WERI-Rb-1 (cell line): ENCODE measurements at regions not wholly inside any gene's neighbourhood (a gene's known extent, or its start where the extent isn't known, plus 50 kb on each side); places are given as distances from the start of the nearest gene placed in this dataset.
"Not testable (repeated sequence)": the region's sequence is repeated elsewhere in the genome, so short reads cannot be mapped to it uniquely, and the experiment has no call there.

Experiments used
- DNase-seq: peaks from one replicate; pipeline ENCODE4 v3.0.0-alpha.2; 2020
- H3K27ac ChIP-seq: fragments of 250-450 bp; sonication (Bioruptor Pico); 2 replicates; pipeline ENCODE4 v1.5.1; 2020; ENCODE audit warnings: mild to moderate bottlenecking, moderate library complexity
- H3K27me3 ChIP-seq: fragments of 250-450 bp; sonication (Bioruptor Pico); 2 replicates; pipeline ENCODE4 v1.5.1; 2021; ENCODE audit warnings: mild to moderate bottlenecking, low read depth, moderate library complexity; ENCODE audit not compliant: insufficient read depth, severe bottlenecking
- H3K36me3 ChIP-seq: fragments of 250-450 bp; sonication (Bioruptor Pico); 2 replicates; pipeline ENCODE4 v1.5.1; 2020; ENCODE audit warnings: mild to moderate bottlenecking, moderate library complexity
- H3K4me3 ChIP-seq: 2 replicates; pipeline ENCODE4 v1.5.1; 2011; ENCODE audit warnings: low read depth, mild to moderate bottlenecking, control low read depth, low read length
- H3K9me3 ChIP-seq: fragments of 250-450 bp; sonication (Bioruptor Pico); 2 replicates; pipeline ENCODE4 v1.5.1; 2021; ENCODE audit warnings: mild to moderate bottlenecking, moderate library complexity; ENCODE audit not compliant: severe bottlenecking
- CTCF ChIP-seq: IDR thresholded peaks from 2 replicates; pipeline ENCODE4 v1.5.1; 2011; ENCODE audit warnings: low read depth, mild to moderate bottlenecking, control low read depth, inconsistent platforms, low read length

DNA sequence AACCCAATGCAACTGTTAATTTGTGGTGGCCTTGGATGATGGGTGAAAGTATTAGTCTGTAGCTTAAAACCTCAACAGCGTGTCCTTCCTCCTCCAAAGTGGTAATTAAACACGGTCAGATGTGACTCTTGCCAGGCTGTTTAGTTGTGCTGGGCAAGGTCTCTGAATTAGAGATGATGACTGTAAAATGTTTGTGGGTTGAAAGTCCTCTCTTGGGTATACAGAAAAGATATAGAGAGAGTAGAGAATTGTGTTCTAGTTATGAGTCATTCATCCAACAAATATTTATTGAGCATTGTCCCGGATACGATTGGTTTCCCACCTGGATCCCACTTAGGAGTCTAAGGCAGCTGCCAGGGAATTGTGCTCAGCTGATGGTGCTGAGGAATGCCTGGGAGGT, 343.7 kb downstream of the NPIPA7 start:
- not testable (repeated sequence) for H3K27me3 ChIP-seq, DNase-seq, H3K36me3 ChIP-seq, H3K27ac ChIP-seq, H3K4me3 ChIP-seq, H3K9me3 ChIP-seq

GRCh38 chr16:16723819-16724519, 345.0 kb downstream of the NPIPA7 start:
- H3K27ac ChIP-seq, H3K27me3 ChIP-seq, H3K36me3 ChIP-seq, H3K4me3 ChIP-seq, DNase-seq, H3K9me3 ChIP-seq: not testable (repeated sequence)

DNA sequence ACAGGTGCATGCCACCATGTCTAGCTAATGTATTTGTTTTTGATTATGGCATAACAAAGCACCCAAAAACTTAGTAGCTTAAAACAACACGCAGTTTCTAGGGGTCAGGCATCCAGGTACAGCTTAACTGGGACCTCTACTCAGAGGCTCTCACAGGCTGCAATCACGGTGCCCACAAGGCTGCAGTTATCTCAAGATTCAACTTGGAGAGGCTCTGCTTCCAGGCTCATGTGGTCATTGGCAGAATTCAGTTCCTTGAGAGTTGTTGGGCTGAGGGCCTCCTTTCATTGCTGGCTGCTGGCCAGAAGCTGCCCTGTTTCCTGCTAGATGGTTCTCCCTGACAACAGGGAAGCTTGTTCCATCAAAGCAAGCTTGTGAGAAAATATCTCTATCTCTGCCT, 348.1 kb downstream of the NPIPA7 start:
- H3K9me3 ChIP-seq, H3K4me3 ChIP-seq, DNase-seq, H3K27ac ChIP-seq, H3K36me3 ChIP-seq, H3K27me3 ChIP-seq: not testable (repeated sequence)

- H3K36me3 ChIP-seq, H3K27ac ChIP-seq: not testable (repeated sequence)
Observed at GRCh38 chr16:16742573-16742972, 363.6 kb downstream of the NPIPA7 start.

DNA sequence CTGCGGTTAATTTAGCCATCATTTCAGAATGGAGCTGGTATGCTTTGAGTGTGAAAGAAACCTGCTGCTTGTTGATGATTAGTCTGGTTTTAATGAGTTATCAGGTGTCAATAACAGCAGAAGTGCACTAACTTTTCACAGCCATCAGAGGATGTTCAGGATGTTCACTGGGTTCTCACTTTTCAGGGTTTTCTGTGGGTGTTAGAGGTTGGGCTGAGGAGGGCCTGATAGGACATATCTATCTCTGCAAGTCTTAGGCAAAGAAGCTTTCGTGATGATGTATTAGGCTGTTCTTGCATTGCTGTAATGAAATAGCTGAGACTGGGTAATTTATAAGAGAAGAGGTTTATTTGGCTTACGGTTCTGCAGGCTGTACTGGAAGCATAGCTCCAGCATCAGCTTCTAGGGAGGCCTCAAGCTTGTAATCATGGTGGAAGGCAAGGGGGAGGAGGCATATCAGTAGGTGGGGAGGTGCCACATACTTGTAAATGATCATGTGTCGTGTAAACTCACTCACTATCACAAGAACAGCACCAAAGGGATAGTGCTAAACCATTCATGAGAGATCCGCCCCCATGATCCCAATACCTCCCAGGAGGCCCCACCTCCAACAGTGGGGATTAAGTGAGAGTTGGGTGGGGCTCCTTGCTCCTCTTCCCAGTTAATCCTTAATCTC, 376.2 kb downstream of the NPIPA7 start:
- H3K36me3 ChIP-seq, H3K27me3 ChIP-seq, H3K9me3 ChIP-seq, DNase-seq, H3K27ac ChIP-seq, H3K4me3 ChIP-seq: not testable (repeated sequence)

More at GRCh38 chr16:16742573-16742972, 363.6 kb downstream of the NPIPA7 start:
- DNase-seq, H3K27me3 ChIP-seq, H3K9me3 ChIP-seq, H3K4me3 ChIP-seq: not testable (repeated sequence)

GRCh38 chr16:16763449-16763848, 384.5 kb downstream of the NPIPA7 start:
- H3K9me3 ChIP-seq, result no peaks in the 10 kb centered on the region
- DNase-seq, result no peak
- no peak for TF ChIP-seq CTCF
- no peaks in the 10 kb centered on the region for H3K36me3 ChIP-seq
- H3K4me3 ChIP-seq, result no peak overlapping the region
- H3K27me3 ChIP-seq, result no peaks in the 10 kb centered on the region
- no peak overlapping the region for H3K27ac ChIP-seq

- H3K4me3 ChIP-seq, DNase-seq, H3K36me3 ChIP-seq, H3K27me3 ChIP-seq, H3K27ac ChIP-seq, H3K9me3 ChIP-seq: not testable (repeated sequence)
Observed at GRCh38 chr16:16770717-16771116, 391.8 kb downstream of the NPIPA7 start.

GRCh38 chr16:16774389-16774788, 395.4 kb downstream of the NPIPA7 start:
- Histone ChIP-seq H3K27ac (no peak overlapping the region), H3K27me3 (no peaks in the 10 kb centered on the region), H3K36me3 (no peaks in the 10 kb centered on the region), H3K9me3 (no peaks in the 10 kb centered on the region), H3K4me3 (no peak overlapping the region)
- no peak for TF ChIP-seq CTCF
- no peak for DNase-seq

DNA sequence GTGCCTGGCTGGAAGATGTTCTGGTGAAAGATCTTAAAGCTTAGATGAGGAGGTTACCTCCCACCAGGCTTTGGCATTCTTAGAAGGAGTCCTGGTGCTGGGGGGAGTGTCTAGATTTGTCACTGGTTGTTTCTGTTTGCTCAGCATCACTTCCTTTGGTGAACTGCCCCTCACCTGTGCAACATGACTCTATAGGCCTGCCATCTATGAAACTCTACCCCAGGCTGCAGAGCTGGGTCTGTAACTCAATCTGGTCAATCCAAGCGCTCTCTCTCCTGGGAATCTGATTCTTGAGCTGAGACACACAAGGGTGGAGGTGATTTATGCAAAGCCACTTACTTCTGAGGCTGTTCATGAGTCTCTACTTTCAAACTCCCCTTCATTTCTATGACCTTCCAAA, 399.4 kb downstream of the NPIPA7 start:
- no peaks in the 10 kb centered on the region for H3K27me3 ChIP-seq
- no peak overlapping the region for H3K27ac ChIP-seq
- no peak overlapping the region for H3K4me3 ChIP-seq
- no peak for TF ChIP-seq CTCF
- H3K9me3 ChIP-seq, result no peaks in the 10 kb centered on the region
- no peak for DNase-seq
- no peaks in the 10 kb centered on the region for H3K36me3 ChIP-seq
